Stomach (tissue), 4 donors: ENCODE measurements at regions not wholly inside any gene's neighbourhood (a gene's known extent, or its start where the extent isn't known, plus 50 kb on each side); places are given as distances from the start of the nearest gene placed in this dataset.

Experiments
- EP300 ChIP-seq: sonication (generic); formaldehyde crosslinking; IDR thresholded peaks from one replicate; pipeline ENCODE4 v1.6.1; 2017; ENCODE audit warnings: antibody characterized with exemption
- POLR2A ChIP-seq, 4 donors: fragments of 450-650 bp; IDR thresholded peaks; one replicate each; pipeline ENCODE4 v1.6.1; 2016; ENCODE audit warnings: antibody characterized with exemption in 4 of 4, control low read depth in 2 of 4, mild to moderate bottlenecking in 1 of 4, moderate library complexity in 1 of 4
- POLR2AphosphoS5 ChIP-seq, 3 donors: sonication (generic); formaldehyde crosslinking; IDR thresholded peaks; one replicate each; pipeline ENCODE4 v1.6.1; 2016; ENCODE audit warnings: antibody characterized with exemption in 3 of 3
- TF ChIP-seq, protein P1 (sequence below), 7 experiments: fragments of 450-650 bp in 4 of 7; fragments of 200-600 bp in 3 of 7; sonication (generic) in 3 of 7; IDR thresholded peaks; one replicate each; pipeline ENCODE4 v1.5.1; 2016 to 2019; ENCODE audit warnings: antibody characterized with exemption in 7 of 7, control low read depth in 2 of 7, mild to moderate bottlenecking in 1 of 7

DNA sequence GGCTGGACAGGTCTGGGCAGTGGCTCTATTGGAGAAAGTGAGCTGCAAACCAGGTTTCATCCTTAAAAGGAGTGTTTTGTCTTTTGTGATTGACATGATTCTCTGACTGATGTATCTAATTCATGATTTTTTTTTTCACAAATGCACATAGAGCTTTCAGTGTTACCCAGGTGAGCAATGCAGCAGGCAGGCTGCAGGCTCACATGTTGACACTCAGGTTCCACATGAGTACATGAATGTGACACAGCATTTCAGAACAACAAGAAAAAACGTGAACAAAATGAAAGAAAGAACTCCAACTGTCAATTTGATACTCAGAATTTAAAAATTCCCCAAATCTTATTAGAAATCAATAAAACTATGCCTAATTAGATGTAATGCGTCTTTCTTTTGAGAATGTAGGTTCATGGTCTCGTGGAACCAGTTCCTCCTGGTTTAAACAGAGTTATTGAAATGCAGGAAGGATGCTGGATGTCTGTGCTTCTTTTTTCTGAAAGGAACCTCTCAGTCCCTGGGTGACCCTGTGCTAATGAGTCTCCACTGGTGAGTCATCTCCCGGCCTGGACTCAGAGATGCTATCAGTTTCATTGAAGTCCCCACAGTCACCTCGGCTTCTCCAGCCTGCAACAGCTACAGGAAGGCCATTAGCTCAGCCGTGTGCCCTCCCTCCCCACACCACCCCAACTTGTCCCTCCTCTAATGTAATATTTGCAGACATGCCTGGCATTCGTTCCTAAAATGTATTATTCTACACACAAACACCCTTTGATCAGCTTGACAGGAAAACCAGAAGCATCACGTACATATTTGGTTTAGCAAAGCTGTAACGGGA is 430.4 kb downstream of the LPIN1 start:
- TF ChIP-seq, protein P1, sequence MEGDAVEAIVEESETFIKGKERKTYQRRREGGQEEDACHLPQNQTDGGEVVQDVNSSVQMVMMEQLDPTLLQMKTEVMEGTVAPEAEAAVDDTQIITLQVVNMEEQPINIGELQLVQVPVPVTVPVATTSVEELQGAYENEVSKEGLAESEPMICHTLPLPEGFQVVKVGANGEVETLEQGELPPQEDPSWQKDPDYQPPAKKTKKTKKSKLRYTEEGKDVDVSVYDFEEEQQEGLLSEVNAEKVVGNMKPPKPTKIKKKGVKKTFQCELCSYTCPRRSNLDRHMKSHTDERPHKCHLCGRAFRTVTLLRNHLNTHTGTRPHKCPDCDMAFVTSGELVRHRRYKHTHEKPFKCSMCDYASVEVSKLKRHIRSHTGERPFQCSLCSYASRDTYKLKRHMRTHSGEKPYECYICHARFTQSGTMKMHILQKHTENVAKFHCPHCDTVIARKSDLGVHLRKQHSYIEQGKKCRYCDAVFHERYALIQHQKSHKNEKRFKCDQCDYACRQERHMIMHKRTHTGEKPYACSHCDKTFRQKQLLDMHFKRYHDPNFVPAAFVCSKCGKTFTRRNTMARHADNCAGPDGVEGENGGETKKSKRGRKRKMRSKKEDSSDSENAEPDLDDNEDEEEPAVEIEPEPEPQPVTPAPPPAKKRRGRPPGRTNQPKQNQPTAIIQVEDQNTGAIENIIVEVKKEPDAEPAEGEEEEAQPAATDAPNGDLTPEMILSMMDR (IDR thresholded peaks at IDR 0.05): no peak
- no peak for TF ChIP-seq POLR2A (IDR thresholded peaks at IDR 0.05)
- no peak for TF ChIP-seq POLR2AphosphoS5 (IDR thresholded peaks at IDR 0.05)
- no peak for TF ChIP-seq EP300
